GM19468 (cell line): ENCODE measurements at regions not wholly inside any gene's neighbourhood (a gene's known extent, or its start where the extent isn't known, plus 50 kb on each side); places are given as distances from the start of the nearest gene placed in this dataset.
"Not testable (repeated sequence)": the region's sequence is repeated elsewhere in the genome, so short reads cannot be mapped to it uniquely, and the experiment has no call there.

Source experiments
- ATAC-seq: cut with Tn5 transposase; IDR thresholded peaks from one replicate; pipeline ENCODE4 v1.9.1; 2021; ENCODE audit warnings: mild to moderate bottlenecking, moderate library complexity, moderate number of reproducible peaks; ENCODE audit not compliant: unreplicated experiment; ENCODE audit errors: extremely low read depth

DNA sequence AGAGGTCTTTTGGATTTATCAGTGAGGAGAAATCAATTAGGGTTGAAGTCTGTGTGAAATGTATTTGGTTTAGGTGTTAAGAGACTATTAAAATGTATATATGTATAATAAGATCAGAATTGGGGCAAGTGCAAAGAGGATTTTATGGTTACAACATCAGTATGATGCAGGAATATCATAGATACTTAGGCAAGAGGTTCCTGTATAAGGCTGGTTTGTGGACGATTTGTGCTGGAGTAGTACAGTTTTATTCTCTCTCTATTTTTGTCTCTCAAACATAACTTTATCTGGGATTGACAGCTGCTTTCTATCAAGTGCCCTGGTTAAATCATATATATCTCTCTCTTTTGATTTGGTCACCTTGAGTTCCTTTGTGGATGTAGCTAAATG, 142.5 kb downstream of the CTH start:
- no peak for ATAC-seq

DNA sequence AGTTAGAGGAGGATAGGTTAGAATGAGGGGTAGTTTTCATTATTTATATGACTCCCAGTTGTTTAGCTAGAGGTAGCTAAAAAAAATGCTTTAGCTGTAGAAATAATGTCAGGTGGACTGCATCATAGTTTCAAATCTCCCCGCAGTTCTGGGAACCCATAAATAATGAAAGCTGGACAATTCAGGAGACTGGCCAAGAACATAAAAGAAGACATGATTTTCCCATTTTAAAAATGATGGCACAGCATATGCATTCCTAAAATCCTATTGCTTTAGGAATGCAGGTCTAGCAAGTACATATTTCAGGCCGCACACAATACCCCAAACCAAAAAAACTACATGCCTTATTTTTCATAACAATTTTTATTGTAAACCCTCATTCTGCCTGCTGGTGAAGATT, 143.3 kb downstream of the CTH start:
- ATAC-seq = no peak

DNA sequence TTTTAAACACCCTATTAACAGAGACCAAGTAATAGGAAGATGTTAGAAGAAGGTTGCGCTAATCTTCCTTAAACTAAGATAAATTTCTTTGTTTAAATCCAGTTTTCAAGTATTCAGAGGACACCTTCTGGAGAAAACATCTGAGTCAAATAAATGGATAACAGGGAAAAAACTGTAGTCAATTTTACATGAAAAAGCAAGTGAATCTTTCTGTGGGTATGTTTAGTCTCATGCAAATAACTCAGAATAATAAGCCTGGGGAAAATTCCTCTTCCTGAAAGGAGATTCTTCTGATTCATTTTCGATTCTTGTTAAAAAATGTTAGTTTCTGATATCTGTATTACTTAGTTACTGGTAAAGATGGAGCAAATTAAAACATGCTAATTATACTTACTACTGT, 145.5 kb downstream of the CTH start:
- ATAC-seq = no peak

DNA sequence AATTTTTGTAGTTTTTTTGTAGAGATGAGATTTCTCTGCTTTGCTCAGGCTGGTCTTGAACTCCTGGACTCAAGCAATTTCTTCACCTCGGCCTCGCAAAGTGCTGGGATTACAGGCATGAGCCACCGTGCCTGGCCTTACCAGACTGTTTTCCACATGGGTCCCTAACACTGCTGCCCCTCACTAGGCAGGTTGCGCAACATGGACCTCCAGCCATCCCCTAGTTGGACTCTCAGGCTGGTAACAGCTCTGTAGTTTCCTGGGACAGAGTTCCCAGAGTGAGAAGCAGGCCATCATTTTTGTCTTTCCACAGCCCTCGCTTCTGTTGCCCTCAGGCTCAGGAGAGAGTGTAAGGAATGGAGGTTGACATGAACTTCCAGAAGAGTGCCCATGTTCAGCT, 156.1 kb downstream of the CTH start:
- ATAC-seq = no peak

DNA sequence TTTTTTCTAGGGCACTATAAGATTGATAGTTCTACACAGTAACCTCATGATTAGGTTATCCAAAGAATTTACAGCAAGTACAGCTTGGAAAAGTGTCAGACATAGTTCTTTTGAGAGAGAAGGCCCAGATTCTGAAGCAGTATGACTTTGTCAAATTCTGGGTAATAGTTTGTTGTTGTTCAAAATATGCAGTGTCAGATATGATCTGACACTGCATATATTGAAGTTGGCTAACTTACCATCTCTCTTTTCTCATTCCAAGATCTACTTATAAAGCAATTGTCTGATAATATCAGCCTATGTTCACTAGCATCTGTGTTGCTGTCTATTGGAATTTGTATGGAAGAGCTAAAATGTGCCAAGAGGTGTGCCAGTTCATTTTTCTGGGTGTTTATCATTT, 160.1 kb downstream of the CTH start:
- ATAC-seq = no peak

DNA sequence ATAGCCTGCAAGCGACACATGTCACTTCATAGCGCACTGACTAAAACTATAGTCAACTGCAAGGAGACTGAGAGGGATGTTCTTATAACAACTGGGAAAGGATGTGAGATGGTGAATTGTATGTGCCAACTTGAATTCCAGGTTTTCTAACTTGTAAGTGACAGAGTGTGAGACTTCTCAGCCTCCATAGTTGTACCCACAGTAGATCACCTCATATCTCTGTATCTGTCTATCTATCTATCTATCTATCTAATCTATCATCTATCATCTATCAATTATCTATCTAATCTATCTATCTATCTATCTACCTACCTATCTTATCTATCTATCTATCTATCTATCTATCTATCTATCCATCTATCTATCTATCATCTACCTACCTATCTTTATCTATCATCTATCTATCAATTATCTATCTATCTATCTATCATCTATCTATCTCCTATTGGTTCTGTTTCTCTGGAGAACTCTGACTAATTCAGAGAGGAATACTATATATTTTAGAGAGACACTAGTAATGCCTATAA, 162.3 kb downstream of the CTH start:
- ATAC-seq = no peak

DNA sequence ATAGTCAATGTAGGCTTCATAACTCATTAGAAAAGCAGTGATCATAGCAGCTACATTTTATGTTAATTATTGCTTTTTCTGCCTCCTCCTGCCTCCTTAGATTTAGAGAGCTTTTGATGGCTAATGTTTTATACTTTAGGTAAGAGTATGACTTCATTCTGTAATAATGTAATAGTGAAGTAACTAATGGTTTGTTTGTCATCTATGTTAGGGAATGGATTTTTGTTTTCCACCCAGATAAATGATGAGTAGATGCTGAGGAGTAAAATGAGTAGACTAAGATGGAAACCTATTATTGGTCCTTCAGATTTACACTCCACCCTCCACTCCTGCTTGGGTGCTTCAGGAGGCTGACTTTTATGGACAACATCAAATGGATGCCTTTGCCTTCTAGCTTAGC, 170.6 kb downstream of the CTH start:
- no peak for ATAC-seq

DNA sequence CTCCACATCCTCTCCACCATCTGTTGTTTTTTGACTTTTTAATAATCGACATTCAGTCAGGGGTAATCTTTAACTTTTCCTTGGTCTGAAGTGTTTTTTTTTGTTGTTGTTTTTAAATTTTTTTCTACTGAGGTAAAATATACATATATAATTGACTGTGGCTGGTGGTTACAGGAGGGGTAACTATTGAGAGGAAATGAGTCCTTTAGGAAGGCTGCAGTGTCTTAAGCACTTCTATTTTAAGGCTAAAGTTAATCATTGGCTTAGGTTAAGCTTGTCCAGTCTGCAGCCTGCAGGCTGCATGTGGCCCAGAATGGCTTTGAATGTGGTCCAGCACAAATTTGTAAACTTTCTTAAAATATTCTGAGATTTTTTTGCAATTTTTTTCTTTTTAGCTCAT, 172.5 kb downstream of the CTH start:
- peak; percentile 95 for ATAC-seq

DNA sequence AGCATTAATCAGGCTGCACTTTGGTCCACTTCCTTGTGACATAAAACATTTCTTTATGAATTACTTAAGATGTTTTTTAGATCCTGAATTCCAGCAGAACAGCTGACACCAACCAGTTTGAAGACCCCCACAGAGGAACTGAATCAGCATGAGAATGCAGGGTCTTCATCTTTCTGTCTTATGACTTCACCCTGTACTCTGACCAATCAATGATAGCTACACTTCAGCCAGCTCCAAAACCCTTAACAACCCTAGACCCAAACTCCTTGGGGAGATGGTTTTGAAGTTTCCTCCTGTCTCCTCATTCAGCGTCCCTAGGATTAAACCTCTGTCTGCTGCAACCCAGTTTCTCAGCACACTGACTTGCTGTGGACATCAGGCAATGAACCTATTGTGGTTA, 175.0 kb downstream of the CTH start:
- no peak for ATAC-seq

DNA sequence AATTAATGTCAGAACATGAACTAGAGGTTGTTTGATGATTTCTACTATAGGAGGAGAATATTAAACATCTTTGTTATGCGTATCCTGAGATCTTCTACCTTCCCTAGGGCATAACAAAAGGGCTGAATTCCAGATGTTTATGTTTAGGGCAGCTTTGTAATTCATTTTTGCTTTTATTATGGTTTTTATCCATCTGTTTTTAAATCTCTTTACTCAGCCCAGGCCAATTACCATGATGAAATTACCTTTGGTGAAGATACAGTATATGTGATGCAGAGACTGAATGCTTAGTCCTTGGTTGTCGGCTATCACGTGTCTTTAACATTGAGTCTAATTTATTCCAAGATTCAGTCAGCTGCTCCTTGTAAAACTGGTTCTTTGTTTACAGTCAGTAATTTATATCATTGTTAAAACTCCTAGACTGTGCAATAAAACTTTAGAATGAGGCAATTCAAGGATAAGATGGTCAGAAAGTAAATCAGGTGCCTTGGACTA, 176.9 kb downstream of the CTH start:
- no peak for ATAC-seq

DNA sequence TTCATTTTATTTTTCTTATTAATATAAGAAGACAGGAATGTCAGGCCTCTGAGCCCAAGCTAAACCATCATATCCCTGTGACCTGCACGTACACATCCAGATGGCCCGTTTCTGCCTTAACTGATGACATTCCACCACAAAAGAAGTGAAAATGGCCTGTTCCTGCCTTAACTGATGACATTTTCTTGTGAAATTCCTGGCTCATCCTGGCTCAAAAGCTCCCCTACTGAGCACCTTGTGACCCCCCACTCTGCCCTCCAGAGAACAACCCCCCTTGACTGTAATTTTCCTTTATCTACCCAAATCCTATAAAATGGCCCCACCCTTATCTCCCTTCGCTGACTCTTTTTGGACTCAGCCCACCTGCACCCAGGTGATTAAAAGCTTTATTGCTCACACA, 182.5 kb downstream of the CTH start:
- ATAC-seq = not testable (repeated sequence)

DNA sequence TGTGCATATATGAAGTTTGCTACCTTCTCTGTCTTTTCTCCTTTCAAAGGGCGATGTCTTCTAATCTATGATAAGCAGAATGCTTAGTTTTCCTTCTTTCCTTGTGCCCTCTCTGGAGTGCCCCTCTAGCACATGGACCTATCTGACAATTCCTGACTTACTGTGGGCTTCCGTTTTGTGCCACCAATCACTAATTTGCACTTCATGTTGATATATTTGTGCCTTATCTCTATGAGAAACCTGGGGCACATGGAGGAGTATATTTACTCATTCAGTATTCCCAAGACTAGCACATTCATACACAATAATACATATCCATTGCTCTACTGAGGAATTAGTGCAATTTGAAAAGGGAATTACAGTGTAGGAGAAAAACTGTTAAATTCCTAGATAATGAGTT, 197.7 kb downstream of the CTH start:
- ATAC-seq = no peak

DNA sequence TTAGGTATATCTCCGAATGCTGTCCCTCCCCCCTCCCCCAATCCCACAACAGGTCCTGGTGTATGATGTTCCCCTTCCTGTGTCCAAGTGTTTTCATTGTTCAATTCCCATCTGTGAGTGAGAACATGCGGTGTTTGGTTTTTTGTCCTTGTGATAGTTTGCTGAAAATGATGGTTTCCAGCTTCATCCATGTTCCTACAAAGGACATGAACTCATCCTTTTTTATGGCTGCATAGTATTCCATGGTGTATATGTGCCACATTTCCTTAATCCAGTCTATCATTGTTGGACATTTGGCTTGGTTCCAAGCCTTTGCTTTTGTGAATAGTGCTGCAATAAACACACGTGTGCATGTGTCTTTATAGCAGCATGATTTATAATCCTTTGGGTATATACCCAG, 199.1 kb downstream of the CTH start:
- ATAC-seq = not testable (repeated sequence)

DNA sequence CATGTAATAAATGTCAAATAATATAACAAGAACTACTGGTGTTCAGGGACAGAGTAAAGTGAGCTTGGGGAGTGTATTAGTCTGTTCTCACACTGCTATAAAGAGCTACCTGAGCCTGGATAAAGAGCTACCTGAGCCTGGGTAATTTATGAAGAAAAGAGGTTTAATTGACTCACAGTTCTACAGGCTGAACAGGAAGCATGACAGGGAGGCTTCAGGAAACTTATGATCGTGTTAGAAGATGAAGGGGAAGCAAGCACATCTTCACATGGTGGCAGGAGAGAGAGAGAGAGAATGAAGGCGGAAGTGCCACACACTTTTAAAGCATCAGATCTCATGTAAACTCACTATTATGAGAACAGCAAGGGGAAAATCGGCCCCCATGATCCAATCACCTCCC, 205.9 kb downstream of the CTH start:
- no peak for ATAC-seq

DNA sequence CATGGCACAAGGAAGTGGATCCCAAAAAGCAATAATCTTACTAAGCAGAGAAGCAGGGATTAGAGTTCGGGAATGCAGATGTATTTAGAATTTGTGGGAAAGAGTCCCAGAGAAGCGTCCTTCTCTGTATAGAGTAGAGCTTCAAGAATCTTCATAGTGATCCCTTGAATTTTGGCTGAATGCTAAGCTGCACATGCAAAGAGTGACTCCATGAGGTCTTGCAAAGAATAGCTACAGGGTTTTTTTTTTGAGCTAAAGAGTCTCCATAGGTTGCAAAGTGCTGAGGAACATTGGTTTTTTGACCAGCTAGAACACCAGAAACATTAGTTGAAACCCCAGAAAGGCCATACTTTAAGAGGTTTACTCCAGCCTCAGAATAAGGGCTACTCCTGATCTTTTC, 206.7 kb downstream of the CTH start:
- ATAC-seq = no peak

DNA sequence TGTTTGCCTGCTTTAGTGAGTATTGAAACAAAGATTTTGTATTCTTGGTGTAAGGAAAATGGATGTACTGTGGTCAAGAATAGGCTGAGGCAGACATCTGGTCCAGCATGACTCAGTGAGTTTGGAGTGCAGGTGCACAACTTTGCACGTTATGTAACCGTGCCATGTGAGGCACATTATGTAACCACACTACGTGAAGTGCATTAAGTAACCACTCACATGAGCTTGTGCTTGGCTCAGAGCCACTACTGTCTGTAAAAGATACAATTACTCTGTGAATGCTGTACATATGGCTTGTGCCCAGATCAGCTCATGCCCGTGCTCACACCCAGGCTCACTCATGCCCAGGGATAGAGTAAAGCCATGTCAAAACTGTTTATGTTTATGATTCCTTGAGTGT, 216.8 kb downstream of the CTH start:
- no peak for ATAC-seq

DNA sequence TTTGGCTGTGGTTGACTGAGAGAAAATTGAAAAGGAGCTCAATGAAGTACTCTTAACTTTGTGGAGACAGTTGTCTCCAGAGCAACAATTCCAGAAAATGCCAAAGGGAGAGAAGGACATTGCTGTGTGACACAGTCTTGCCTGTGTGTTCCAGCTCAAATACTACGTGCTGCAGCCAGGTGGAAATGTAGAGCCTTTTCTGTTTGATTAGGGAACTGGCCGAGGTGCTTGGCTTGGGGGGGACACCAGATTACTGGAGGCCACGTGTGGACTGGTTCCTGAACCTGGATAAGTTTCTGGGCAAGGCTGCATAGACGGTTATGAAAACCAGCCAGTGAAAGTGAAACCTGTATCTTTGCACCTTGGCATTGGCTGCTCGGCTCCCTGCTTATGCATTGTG, 217.9 kb downstream of the CTH start:
- no peak for ATAC-seq

DNA sequence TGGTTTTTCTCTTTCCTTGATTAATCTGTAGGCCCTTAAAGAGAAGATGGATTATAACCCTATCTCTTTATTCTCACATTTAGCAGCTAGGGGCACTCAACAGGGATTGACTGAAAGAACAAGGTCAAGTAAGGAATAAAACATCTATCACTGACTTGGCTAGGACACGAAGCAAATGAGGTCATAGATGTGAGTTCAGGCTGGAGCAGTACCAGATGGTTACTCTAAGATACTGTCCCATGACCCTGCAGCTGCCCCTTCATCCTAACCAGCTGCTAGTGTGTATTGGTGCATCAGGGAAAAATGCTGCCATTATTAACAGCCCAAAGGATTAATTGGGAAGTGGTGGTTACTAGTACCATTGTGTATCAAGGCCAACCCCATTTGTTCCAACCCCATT, 221.9 kb downstream of the CTH start:
- no peak for ATAC-seq

DNA sequence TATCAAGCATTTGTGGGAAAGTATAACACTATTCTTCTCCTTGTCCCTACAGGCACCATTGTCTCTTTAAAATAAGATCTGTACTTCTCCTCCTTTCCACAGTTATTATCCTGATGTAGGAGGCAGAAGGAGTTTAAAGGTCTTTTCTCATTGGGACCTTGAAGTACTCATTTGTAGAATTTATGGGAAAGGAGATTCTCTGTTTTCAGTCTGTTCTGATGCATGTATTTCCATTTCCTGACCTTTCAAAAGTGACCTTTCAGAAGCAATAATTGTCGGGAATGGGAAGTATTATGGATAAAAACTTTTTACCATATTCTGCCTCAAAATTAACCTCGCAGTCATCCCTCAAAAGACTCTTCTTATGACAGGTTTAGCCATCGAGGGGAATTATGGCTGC, 224.8 kb downstream of the CTH start:
- ATAC-seq = no peak

DNA sequence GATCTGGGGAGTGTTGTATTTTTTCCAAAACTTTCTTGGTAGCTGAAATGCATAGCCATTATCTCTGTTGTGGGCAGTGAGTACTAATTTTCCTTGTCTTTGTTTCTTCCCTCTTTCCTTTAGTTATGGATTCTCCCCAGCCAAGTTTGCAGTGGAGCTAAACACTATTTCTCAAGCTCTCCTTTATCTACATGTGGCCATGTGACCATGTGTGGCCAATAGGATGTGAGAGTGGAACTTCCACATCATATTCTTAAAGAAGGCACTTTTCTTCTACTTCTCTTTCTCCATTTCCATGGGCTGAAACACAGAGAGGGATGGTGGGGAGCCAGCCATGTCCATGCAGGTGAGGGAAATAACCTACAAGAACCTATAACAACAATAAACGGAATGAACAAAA, 230.8 kb downstream of the CTH start:
- ATAC-seq = no peak

DNA sequence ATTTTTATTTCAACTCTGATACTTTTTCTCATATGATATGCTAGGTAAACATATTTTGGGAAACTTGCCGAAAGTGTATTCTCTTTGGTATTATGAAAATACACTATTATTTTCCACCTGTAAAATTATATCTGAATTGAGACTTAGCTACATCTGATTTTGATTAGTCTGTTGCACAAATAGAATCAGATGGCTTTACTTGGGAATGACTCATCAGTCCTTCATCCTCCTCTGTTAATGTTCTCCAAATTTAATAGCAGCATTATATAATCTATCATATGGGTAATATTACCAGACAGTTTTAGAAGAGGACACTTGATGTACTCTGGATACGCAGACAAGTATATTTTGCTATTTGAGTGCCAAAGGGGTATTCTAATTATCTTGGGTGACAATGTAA, 245.3 kb downstream of the CTH start:
- ATAC-seq = no peak

DNA sequence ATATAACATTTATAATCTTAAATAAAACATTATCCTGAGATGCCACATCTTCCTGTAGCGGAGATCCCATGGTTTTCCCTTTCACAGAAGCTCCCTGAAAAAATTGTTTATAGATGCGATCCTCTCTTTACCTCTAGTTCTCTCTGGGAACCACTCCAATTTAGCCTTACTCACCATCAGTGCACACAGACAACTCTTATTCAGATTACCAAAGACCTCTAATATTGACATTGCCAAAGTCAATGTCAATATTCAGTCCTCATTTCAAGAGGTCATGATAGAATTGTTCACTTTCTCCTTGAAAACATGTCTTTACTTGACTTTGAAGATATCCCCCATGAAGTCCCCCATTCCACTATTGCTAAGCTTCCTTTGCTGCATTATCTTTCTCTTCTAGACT, 248.8 kb downstream of the CTH start:
- no peak for ATAC-seq
